Keratinocyte (primary cell): ENCODE measurements at regions not wholly inside any gene's neighbourhood (a gene's known extent, or its start where the extent isn't known, plus 50 kb on each side); places are given as distances from the start of the nearest gene placed in this dataset.

Experiments used
- CTCF ChIP-seq, 3 experiments: IDR thresholded peaks in 1 of 3; conservative IDR thresholded peaks in 1 of 3; optimal IDR thresholded peaks in 1 of 3; 2 replicates in 2 of 3; 3 replicates in 1 of 3; pipeline versions ENCODE3 to v1.5.1; 2011; ENCODE audit warnings: low read length in 3 of 3, mild to moderate bottlenecking in 3 of 3, moderate library complexity in 2 of 3, control low read depth in 1 of 3, inconsistent platforms in 1 of 3; ENCODE audit not compliant: insufficient read depth in 2 of 3; ENCODE audit errors: extremely low read depth in 1 of 3
- EZH2 ChIP-seq: IDR thresholded peaks from one replicate; pipeline ENCODE4 v1.6.1; 2012; ENCODE audit warnings: inconsistent platforms, mild to moderate bottlenecking, low read length, moderate library complexity

- TF ChIP-seq CTCF (optimal IDR thresholded peaks at IDR 0.05 in 1 of 3, IDR thresholded peaks at IDR 0.05 in 1 of 3, conservative IDR thresholded peaks at IDR 0.05 in 1 of 3; ENCODE audit: extremely low read depth in 1 of 3, insufficient read depth in 2 of 3, low read length in 3 of 3): no peak
- TF ChIP-seq EZH2: no peak
These were observed 301.5 kb upstream of the FBXO33 start for GRCh38 chr14:39733741-39734140.
